GM19455 (cell line): ENCODE measurements at regions not wholly inside any gene's neighbourhood (a gene's known extent, or its start where the extent isn't known, plus 50 kb on each side); places are given as distances from the start of the nearest gene placed in this dataset.
"Not testable (repeated sequence)": the region's sequence is repeated elsewhere in the genome, so short reads cannot be mapped to it uniquely, and the experiment has no call there.

Experiments
- ATAC-seq: cut with Tn5 transposase; IDR thresholded peaks from one replicate; pipeline ENCODE4 v1.9.1; 2021; ENCODE audit not compliant: unreplicated experiment

DNA sequence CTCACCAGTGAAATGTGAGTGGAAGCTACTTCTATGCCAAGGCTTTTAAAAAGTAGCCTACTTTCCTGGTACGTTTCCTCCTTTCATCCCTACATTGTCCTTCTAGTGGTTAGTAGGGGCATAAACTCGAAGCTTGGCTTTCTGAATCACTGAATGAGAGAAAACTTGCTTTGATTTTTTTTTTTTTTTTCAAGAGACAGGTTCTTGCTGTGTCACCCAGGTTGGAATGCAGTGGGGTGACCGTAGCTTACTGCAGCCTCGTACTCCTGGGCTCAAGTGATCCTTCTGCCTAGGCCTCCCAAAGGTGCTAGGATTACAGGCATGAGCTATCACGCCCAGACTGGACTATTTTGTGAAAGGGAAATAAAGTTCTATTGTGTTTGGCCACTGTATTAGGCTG is 89.1 kb upstream of the IGFBP7 start:
- no peak for ATAC-seq

DNA sequence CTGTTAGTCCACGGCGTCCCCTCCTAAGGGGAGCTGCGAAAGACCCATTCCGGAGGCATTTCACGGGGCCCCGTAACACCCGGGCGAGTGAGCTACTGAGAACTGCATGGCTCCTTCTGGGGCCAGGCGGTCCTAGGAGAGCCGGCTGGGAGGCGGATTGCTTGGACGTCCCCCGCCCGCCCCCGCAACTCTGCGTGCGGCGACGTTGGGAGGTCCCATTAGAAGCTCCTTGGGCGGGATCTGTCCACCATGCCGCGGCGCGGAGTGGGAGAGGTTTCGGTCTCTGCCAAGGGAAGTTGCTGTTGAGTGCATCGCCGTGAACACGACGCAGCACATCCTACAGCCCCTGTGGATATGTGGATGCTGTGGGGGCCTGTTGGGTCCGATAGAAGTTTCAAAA is 85.4 kb upstream of the IGFBP7 start:
- ATAC-seq = no peak

DNA sequence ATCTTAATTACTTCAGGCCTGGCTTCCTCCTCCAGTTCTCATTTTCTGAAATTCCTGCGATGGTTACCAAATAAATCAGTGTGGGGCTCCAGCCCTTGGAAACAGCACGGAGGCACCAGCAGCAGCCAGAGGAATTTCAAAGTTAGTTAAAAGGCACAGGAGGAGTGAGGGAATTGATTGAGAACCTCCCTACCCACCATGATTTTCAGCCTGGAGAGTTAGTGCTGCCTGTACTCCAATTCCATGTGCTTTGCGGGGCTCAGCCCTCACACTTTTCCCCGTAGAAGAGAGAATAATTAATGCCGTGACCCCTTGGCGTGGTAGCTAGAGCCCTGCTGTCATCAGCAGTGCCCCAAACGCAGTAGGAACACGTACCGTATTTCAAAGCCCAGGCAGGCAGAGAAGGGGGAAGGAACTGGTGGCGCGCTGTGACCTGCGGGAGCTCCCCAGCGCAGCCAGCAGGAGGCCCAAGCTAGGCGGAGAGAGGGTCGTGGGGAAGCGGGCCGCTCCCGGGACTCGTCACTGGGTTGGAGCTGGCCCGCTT is 84.0 kb upstream of the IGFBP7 start:
- ATAC-seq = no peak

DNA sequence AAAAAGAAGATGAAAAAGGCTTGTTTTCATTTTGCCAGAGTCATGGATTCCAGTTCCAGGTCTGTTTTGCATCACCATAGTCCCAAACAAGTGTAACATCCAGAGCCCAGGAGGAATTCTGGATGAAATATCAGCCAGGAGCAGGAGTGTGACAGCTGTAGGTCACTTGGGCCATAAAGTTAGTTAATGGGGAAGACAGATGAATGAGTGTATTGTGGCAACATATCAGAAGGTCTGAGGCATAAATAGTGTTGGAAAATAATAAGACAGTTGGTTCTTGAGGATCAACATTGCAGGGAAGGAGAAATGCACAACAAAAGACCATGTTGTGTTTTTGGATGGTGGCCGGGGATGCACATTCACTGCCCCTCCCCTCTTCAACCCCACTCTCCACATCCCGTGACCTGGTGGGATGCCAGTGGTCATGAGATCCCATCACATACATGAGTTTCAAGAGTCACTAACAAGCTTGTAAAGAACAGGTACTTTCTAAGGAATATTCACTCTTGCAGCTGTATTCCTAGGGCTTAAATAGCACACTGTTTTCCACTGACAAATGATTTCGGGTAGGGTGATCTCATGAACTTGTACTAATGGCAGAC is 83.1 kb upstream of the IGFBP7 start:
- no peak for ATAC-seq

DNA sequence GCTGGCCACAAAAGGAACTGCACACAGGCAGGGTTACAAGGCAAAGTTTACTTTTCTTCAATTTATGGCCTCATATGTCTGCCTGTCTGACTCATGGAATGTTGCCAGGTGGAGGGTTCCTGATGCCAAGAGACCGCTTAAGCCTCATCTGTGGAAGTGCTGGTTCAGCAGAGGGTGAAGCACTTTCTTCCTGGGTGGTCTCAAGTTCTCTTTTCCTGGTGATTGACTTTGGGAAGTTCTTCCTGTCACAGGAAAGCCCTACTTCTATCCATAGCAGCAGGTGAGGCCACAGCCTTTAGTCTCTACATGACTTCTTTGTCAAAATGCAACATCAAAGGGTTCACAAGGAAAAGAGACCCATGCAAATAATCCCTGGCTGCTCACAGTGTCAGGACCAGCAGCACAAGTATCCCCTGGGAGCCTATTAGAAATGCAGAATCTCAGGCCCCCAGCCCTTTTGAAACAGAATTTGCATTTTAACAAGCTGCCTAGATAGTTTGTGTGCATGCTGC is 81.4 kb upstream of the IGFBP7 start:
- no peak for ATAC-seq

DNA sequence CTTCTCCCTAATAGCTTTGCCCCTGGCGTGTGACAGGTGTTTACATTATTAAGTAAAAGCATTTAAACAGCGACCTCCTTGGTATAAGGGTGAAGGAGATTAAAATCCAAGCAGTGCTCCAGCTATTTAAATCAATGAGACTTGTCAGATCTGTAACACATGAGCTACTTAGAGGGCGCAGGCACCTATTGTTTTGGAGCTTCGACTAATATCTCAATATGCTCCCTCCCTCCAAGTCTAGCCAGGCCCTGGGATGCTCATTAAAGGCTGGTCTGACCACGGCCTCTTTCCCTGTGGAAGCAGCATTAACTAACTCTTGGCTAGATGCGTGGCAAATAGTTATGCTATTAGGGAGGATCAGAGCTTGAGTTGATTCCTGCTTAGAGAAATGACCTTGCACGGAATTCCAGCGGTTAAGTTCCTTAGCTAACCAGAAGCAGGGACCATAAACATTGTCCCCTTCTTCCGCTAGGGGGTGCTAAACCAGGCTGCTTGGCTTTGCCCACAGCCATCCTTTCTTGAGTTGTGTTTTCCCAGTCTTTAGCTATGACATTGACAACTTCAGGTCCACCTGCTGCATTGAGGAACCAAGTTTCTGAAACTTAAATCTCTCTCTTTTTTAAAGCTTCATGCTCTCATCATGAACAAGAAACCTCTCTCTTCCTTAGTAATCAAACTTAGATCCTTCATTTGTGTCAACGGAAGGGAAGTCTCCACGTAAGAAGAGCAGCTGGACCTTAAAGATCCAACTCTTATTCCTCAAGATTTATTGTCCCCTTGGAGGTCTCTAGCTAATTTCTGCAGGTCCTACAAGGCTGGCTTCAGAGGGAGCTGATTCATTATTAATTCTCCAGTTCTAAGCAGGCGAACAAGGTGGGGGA is 80.7 kb upstream of the IGFBP7 start:
- ATAC-seq = peak; percentile 63

DNA sequence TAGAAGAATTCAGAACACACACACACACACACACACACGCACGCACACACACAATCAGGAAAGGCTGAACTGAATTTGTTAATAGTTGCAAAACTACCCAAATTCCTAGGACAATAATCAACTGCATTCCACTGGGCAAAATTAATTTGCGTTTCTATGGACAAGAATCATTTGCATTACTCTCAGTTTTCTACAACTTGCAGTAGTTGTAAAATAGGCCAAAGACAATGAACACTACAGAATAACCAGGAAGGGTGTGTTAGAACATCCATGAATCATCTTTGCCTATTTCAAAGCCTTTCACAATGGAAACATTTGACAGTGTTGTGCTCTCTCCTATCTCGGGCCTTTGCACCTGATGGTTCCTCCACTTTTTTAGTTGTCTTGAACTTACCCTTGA is 77.1 kb upstream of the IGFBP7 start:
- ATAC-seq = no peak

DNA sequence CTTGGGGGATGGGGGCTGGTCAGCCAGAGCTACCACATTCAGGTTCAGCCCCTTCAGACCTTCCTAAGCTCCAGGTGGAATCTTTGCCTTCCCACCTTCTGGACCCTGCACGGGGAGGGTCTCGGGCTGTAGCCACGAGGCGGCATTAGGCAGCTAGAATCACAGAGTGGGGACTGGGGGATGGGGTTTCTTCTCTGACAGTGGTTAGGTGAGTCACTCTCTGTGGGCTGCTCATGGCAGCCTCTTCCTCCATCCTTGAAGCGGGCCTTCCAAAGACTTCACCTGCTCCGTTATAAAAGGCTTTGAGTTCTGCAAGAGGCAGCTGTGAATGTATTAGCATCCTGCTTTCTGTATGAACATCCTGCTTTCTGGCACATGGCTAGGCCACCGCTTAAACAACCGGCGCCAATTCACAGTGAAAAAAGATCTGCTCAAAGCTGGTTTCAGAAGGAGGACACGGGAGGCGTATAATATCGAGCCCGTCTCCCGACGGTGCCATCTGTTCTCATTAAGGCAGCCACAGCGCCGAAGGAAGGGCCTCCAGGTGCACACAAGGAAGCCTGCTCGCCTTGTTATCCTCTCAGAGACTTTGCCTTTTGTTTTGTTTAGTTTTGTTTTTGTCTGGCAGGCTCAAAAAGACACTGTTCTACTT is 74.3 kb upstream of the IGFBP7 start:
- ATAC-seq = no peak

DNA sequence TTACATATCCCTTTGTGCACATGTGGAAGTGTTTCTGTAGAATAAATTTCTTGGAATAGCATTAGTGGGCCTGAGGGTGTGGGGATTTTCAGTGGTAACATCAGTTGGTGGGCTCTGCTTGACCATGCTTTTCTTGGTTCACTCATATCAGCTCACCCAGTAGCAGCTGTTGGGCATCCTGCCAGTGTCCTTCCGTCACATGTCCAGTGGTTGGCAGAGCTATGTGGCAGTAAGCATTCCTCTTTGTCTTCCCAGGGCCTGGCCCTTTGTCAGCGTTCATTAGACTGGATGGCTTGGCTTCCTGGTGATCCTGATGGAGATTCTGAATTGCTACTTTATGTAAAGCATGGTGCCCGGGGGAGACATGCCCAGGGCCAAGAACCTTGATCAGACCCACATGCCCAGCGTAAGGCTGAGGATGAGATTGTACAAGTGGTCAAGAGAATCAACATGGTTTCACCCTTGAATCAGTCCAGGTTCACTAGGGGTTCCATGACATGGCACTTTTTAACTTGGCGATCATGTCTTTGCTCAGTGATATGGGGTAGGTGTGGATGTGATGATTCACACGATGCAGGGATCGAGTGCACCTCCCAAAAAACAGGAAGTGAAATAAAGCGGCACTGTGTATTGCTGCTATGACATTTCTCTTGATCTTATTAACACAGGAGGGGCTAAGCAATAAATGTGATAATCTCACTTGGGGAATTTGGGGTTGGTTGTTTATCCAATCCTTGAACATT is 72.1 kb upstream of the IGFBP7 start:
- ATAC-seq = no peak

DNA sequence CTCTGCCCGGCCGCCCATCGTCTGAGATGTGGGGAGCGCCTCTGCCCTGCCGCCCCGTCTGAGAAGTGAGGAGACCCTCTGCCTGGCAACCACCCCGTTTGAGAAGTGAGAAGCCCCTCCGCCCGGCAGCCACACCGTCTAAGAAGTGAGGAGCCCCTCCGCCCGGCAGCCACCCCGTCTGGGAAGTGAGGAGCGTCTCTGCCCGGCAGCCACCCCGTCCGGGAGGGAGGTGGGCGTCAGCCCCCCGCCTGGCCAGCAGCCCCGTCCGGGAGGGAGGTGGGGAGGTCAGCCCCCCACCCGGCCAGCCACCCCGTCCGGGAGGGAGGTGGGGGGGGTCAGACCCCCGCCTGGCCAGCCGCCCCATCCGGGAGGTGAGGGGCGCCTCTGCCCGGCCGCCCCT is 63.0 kb upstream of the IGFBP7 start:
- ATAC-seq = not testable (repeated sequence)

DNA sequence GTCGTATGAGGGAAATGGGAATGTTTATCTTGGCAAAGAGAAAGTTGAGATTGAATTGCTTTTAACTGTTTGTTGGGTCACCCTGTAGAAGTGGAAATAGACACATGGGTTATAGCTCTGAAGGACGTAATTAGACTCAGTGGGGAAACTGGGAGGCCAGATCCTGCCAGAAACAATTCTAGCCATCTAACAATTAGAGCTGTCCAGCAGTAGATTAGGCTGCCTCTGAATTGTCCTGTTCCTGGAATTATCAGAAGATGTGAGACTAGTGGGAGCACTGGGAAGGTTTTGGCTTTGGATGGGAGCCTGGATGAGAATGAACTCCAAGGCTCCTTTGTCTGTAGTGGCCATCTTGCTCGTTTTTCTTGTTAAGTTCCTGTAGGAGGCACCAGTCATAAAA is 61.9 kb upstream of the IGFBP7 start:
- no peak for ATAC-seq

DNA sequence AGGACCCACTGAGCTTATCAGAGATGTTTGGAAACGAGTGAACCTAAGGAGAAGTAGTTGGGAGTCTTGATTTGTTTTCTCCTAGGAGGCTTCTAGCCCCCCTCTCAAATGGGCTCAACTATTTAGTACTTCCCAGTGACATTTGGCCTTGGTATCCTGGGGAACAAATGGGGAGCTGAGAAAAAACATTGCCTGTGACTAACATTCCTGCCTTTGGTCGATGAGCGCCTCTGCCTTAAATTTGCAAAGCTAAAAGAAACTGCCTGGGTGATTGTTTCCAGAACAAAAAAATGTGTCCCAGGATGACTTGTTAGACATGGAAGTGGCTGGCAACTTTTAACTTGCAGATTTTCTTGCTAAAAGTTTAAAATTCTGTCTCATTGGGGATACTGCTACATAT is 58.8 kb upstream of the IGFBP7 start:
- no peak for ATAC-seq

DNA sequence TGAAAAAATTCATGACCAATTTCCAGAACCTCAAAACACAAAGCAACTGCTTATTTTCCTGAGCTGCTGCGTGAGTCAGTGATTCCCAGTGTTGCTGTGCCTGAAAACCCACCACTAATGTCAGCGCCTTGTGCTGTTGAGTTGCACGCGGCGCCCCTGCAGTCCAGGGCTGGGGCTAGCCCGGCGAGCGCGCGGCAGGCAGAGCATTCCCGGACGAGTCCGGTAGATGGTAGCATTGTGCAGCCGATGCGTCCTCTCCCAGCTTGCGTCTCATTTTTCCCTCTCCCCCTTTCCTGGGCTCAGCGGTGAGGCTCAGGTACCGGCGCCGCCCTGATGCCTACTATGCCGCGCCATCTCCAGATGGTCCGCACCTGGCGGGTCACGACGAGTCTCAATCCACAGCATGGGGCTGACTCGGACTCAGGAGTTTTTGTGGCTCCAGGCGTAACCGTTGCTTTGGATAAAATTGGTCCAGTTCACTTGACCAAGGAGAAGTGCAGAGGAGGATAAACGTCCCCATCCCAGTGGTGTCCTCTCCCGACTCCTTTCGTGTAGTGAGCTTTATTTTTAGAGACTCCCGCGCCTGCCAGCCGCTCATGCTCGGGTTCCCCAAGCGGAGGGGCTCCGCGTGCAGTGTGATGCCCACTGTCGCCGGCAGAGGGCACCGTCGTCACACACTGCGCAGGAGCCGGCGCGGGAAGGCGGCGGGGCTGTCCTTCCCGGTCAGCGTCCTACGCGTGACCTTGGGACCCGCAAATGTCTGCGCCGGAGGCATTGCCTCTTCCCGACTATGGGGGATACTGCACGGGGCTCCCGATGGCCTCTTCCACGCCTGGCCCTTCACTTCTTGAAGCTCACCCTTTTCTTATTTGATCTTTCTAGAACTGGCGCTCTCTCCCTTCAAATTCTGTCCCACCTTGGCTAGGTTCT is 53.6 kb upstream of the IGFBP7 start:
- peak; percentile 99 for ATAC-seq

DNA sequence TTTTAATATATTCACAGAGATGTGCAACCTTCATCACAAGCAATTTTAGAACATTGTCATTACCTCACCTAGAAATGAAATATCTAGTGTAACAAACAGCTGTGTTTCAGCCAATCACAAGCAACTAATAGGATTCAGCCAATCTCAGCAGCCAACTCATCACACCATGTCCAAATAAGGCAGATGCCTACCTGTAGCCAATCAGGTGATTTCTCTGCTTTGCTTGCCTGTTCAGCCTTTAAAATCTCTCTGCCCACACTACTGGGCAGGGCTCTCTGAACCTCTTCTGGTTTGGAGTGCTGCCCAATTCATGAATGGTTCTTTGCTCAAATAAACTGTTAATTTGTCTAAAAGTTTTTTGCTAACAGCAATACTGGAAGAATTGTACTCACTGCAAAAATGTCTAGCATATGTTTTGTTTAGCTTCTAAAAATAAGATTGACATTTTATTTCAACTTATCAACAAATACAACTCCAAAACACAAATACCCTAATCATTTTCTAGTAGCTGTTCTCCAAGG is 52.4 kb upstream of the IGFBP7 start:
- ATAC-seq = no peak
